ENCODE measurements at regions not wholly inside any gene's neighbourhood (a gene's known extent, or its start where the extent isn't known, plus 50 kb on each side); places are given as distances from the start of the nearest gene placed in this dataset.

DNA sequence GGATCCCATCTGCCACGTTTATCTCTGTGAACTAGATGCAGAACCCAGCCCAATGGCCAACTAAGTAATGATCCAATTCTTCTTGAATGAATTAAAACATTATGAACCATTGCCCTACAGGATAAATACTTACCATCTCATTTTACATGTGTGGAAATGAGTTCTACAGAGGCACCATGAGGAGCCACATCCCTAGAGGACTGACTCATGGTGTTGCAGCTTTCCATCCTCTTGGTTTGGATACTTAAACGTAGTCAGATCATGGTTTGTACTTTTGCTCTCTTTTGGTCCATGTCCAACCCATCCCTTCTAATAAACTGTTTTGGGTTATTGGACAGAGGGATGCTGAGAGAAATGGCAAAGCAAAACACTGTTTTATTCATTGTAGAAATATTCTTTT lies 484.8 kb downstream of the EBF1 start:
- TF ChIP-seq POLR2A (IDR thresholded peaks at IDR 0.05) (no peak), CTCF (IDR thresholded peaks at IDR 0.05) (no peak)

Measured in lower leg skin (tissue), 3 donors.